A673 (cell line): ENCODE measurements at regions not wholly inside any gene's neighbourhood (a gene's known extent, or its start where the extent isn't known, plus 50 kb on each side); places are given as distances from the start of the nearest gene placed in this dataset.

Experiments used
- EZH2 ChIP-seq: fragments of 200-600 bp; sonication (generic); IDR thresholded peaks from 2 replicates; pipeline ENCODE4 v1.6.1; 2017; ENCODE audit warnings: borderline replicate concordance, low read depth, mild to moderate bottlenecking, mixed read lengths, antibody characterized with exemption, low read length; ENCODE audit not compliant: poor library complexity, severe bottlenecking
- TF ChIP-seq, protein P1 (sequence below): fragments of 300-800, 200-600 bp; sonication (generic); conservative IDR thresholded peaks from 2 replicates; pipeline ENCODE4 v1.5.1; 2017; ENCODE audit warnings: low read depth, mild to moderate bottlenecking, antibody characterized with exemption, low read length, moderate library complexity, mixed read lengths

DNA sequence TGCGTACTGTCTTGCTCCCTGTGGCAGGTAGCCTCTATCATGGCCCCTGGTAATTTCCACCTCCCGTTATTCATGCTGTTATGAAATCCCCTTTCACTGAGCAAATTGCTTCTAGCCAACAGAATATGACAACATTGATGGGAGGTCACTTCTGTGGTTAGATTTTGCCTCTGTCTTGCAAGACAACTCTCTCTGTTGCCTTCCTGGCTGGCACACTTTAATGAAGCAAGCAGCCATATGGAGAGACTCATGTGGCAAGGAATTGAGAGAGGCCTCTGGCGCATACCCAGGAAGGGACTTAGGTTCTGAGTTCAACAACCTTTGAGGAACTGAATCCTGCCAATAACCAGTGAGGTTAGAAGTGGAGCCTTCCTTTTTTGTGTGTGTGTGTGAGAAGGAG, 51.8 kb upstream of the GPRC5B start:
- TF ChIP-seq, protein P1, sequence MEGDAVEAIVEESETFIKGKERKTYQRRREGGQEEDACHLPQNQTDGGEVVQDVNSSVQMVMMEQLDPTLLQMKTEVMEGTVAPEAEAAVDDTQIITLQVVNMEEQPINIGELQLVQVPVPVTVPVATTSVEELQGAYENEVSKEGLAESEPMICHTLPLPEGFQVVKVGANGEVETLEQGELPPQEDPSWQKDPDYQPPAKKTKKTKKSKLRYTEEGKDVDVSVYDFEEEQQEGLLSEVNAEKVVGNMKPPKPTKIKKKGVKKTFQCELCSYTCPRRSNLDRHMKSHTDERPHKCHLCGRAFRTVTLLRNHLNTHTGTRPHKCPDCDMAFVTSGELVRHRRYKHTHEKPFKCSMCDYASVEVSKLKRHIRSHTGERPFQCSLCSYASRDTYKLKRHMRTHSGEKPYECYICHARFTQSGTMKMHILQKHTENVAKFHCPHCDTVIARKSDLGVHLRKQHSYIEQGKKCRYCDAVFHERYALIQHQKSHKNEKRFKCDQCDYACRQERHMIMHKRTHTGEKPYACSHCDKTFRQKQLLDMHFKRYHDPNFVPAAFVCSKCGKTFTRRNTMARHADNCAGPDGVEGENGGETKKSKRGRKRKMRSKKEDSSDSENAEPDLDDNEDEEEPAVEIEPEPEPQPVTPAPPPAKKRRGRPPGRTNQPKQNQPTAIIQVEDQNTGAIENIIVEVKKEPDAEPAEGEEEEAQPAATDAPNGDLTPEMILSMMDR = no peak
- no peak for TF ChIP-seq EZH2
